Gastrocnemius medialis (tissue), 4 donors: ENCODE measurements at regions not wholly inside any gene's neighbourhood (a gene's known extent, or its start where the extent isn't known, plus 50 kb on each side); places are given as distances from the start of the nearest gene placed in this dataset.

Experiments used
- ATAC-seq, 2 donors: fragments of 150-250 bp; one replicate each; pipeline ENCODE4 v1.9.1; 2016
- DNase-seq, 2 donors: peaks; one replicate each; pipeline ENCODE4 v3.0.0-alpha.2; 2019
- H3K27ac ChIP-seq, 4 donors: fragments of 200-600 bp; sonication (generic); 1 replicate in 1 of 4; 2 replicates in 3 of 4; pipeline ENCODE4 v1.5.1; 2016 to 2018; ENCODE audit warnings: mild to moderate bottlenecking in 2 of 4, moderate library complexity in 1 of 4
- H3K27me3 ChIP-seq, 3 donors: fragments of 200-600 bp; sonication (generic) in 2 of 3; 1 replicate in 1 of 3; 2 replicates in 2 of 3; pipeline versions ENCODE4 v1.5.1 to v1.6.0; 2016 to 2019; ENCODE audit warnings: mild to moderate bottlenecking in 1 of 3, moderate library complexity in 1 of 3
- H3K36me3 ChIP-seq, 2 donors: fragments of 200-600 bp; sonication (generic) in 1 of 2; one replicate each; pipeline ENCODE4 v1.5.1; 2017 to 2018
- H3K4me1 ChIP-seq, 2 donors: fragments of 200-600 bp; sonication (generic) in 1 of 2; one replicate each; pipeline ENCODE4 v1.5.1; 2016 to 2017; ENCODE audit warnings: mild to moderate bottlenecking in 2 of 2
- H3K4me3 ChIP-seq, 4 donors: fragments of 200-600 bp; sonication (generic) in 3 of 4; 1 replicate in 1 of 4; 2 replicates in 3 of 4; pipeline ENCODE4 v1.5.1; 2016 to 2019; ENCODE audit warnings: mild to moderate bottlenecking in 2 of 4
- H3K9me3 ChIP-seq, 3 donors: fragments of 200-600 bp; sonication (generic) in 2 of 3; 1 replicate in 1 of 3; 2 replicates in 2 of 3; pipeline ENCODE4 v1.5.1; 2016 to 2019
- POLR2A ChIP-seq, 2 donors: fragments of 450-650 bp; IDR thresholded peaks; one replicate each; pipeline ENCODE4 v1.6.1; 2017; ENCODE audit warnings: antibody characterized with exemption in 2 of 2, mild to moderate bottlenecking in 2 of 2, moderate library complexity in 2 of 2
- in situ Hi-C, 4 donors: fragments of 200-750 bp; cut with MboI; loops; one replicate each; pipeline versions ENCODE4 v1.15.0 to v1.8.0; 2017; ENCODE audit warnings: low sequenced_read_pairs in 4 of 4
- intact Hi-C: fragments of 100-400 bp; cut with DNase I; formaldehyde crosslinking; loops from one replicate; pipeline ENCODE4 v1.15.1; 2023; ENCODE audit warnings: low total_unique reads
- TF ChIP-seq, protein P1 (sequence below), 5 experiments: fragments of 450-650 bp in 3 of 5; fragments of 200-600 bp in 2 of 5; sonication (generic) in 2 of 5; IDR thresholded peaks in 4 of 5; conservative IDR thresholded peaks in 1 of 5; 1 replicate in 4 of 5; 2 replicates in 1 of 5; pipeline ENCODE4 v1.5.1; 2016 to 2019; ENCODE audit warnings: antibody characterized with exemption in 5 of 5, mild to moderate bottlenecking in 3 of 5, moderate library complexity in 3 of 5

- in situ Hi-C loops = no loop called here
These were observed 60.5 kb upstream of the BHLHE23 start for GRCh38 chr20:63067266-63067635.

DNA sequence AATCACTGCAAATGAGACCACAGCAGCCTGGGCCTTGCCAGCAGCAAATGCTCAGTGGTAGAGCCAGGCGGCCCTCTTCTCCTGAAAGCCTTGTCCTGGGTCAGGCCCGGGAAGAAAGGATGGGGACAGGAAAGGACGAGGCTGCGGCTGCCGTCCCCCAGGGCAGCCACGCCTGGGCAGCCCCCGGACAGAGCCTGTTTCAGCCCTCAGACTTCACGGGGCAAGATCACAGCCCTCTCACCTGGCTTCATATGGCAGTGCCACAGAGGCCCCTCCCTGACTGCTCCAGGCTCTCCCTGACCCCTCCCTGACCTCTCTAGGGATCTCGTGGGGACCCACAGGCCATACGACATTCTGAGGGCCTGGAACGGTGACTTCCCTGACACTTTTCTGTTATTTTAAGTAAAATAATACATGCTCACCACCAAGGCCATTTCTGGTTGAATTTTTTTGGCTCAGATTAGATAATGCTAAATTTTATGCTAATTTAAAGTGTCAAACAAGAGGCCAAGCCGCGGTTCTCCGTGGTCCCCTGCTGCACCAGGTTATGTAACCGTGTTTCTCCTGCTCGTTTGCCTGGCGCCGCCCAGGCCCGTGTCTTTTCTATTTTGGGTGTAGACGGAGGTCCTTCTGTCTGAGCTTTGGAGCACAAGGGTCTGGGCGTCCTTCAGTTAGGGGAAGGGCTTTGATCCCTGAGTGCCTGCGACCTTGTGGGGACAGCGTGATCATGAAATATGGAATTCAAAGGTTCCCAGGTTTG lies 59.9 kb upstream of the BHLHE23 start:
- Histone ChIP-seq H3K27ac (no peak overlapping the region), H3K4me1 (no peaks in the 10 kb centered on the region), H3K36me3 (no peaks in the 10 kb centered on the region), H3K4me3 (no peak overlapping the region), H3K27me3 (peaks cover 35 to 70% (median 62%) of the 10 kb centered on the region in 3 donors), H3K9me3 (no peaks in the 10 kb centered on the region)
- TF ChIP-seq, protein P1, sequence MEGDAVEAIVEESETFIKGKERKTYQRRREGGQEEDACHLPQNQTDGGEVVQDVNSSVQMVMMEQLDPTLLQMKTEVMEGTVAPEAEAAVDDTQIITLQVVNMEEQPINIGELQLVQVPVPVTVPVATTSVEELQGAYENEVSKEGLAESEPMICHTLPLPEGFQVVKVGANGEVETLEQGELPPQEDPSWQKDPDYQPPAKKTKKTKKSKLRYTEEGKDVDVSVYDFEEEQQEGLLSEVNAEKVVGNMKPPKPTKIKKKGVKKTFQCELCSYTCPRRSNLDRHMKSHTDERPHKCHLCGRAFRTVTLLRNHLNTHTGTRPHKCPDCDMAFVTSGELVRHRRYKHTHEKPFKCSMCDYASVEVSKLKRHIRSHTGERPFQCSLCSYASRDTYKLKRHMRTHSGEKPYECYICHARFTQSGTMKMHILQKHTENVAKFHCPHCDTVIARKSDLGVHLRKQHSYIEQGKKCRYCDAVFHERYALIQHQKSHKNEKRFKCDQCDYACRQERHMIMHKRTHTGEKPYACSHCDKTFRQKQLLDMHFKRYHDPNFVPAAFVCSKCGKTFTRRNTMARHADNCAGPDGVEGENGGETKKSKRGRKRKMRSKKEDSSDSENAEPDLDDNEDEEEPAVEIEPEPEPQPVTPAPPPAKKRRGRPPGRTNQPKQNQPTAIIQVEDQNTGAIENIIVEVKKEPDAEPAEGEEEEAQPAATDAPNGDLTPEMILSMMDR (IDR thresholded peaks at IDR 0.05 in 4 of 5, conservative IDR thresholded peaks at IDR 0.05 in 1 of 5) = no peak
- TF ChIP-seq POLR2A (IDR thresholded peaks at IDR 0.05) = no peak
- no peak for ATAC-seq
- no peak for DNase-seq
- in situ Hi-C loops (no loop called here), intact Hi-C loops (no loop called here)

More at GRCh38 chr20:63067266-63067635, 60.5 kb upstream of the BHLHE23 start:
- TF ChIP-seq, protein P1 (IDR thresholded peaks at IDR 0.05 in 4 of 5, conservative IDR thresholded peaks at IDR 0.05 in 1 of 5) = no peak
- TF ChIP-seq POLR2A (IDR thresholded peaks at IDR 0.05) = no peak
- ATAC-seq (no peak), DNase-seq (no peak)
- H3K4me3 ChIP-seq = no peak overlapping the region
- H3K9me3 ChIP-seq = no peaks in the 10 kb centered on the region
- H3K27me3 ChIP-seq = peaks cover 38 to 73% (median 66%) of the 10 kb centered on the region in 3 donors
- H3K36me3 ChIP-seq = no peaks in the 10 kb centered on the region
- intact Hi-C loops = no loop called here
- no peak overlapping the region for H3K27ac ChIP-seq
- H3K4me1 ChIP-seq = no peaks in the 10 kb centered on the region

DNA sequence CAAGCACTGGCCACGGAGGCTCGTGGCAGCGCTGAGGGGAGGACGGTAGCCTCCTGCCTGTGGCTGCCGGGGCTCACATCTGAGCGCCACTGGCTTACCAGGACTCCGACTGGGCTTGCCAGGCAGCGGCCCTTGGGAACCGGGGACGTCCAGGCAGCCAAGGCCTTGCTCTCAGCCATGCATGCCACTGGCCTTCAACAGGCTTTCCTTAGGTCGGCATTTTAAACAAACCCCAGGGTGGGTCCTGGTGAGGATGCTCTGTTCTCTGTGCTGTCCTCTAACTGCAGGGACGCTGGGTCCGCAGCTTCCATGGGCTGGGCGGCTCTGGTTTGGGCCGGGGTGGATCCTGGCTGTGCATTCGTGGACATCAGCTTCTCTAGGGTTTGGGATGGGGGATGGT lies 59.1 kb upstream of the BHLHE23 start:
- Histone ChIP-seq H3K36me3 (no peaks in the 10 kb centered on the region), H3K27me3 (peaks cover 36 to 62% (median 55%) of the 10 kb centered on the region in 3 donors), H3K9me3 (no peaks in the 10 kb centered on the region), H3K4me1 (no peaks in the 10 kb centered on the region), H3K4me3 (no peak overlapping the region), H3K27ac (no peak overlapping the region)
- intact Hi-C loops (no loop called here), in situ Hi-C loops (no loop called here)
- DNase-seq (no peak), ATAC-seq (no peak)
- no peak for TF ChIP-seq POLR2A (IDR thresholded peaks at IDR 0.05)
- TF ChIP-seq, protein P1 (IDR thresholded peaks at IDR 0.05 in 4 of 5, conservative IDR thresholded peaks at IDR 0.05 in 1 of 5) = no peak

- intact Hi-C loops = no loop called here
- peaks cover 40 to 66% (median 58%) of the 10 kb centered on the region in 3 donors for H3K27me3 ChIP-seq
- no peak for ATAC-seq
- no peaks in the 10 kb centered on the region for H3K36me3 ChIP-seq
- peak in 1 of 2 donors; percentile 1 for DNase-seq
- H3K9me3 ChIP-seq = no peaks in the 10 kb centered on the region
- no peaks in the 10 kb centered on the region for H3K4me1 ChIP-seq
- no peak overlapping the region for H3K27ac ChIP-seq
- TF ChIP-seq POLR2A (IDR thresholded peaks at IDR 0.05) = no peak
- TF ChIP-seq, protein P1 (IDR thresholded peaks at IDR 0.05 in 4 of 5, conservative IDR thresholded peaks at IDR 0.05 in 1 of 5) = no peak
- H3K4me3 ChIP-seq = no peak overlapping the region
- in situ Hi-C loops = no loop called here
These were observed 58.3 kb upstream of the BHLHE23 start for GRCh38 chr20:63064745-63065711.
